ENCODE measurements at regions not wholly inside any gene's neighbourhood (a gene's known extent, or its start where the extent isn't known, plus 50 kb on each side); places are given as distances from the start of the nearest gene placed in this dataset.
"Not testable (repeated sequence)": the region's sequence is repeated elsewhere in the genome, so short reads cannot be mapped to it uniquely, and the experiment has no call there.

GRCh38 chr4:127528302-127528701 is 104.5 kb upstream of the INTU start:
- Histone ChIP-seq H3K36me3 (ENCODE audit: insufficient read depth, low read length) (no peaks in the 10 kb centered on the region), H3K4me1 (ENCODE audit: insufficient read depth, low read length) (no peaks in the 10 kb centered on the region), H3K9me3 (ENCODE audit: low read length) (no peaks in the 10 kb centered on the region), H3K4me3 (ENCODE audit: low read length) (no peak overlapping the region), H3K27me3 (ENCODE audit: insufficient read depth, low read length, poor library complexity, severe bottlenecking) (no peaks in the 10 kb centered on the region), H3K27ac (ENCODE audit: low read depth, low read length) (no peak overlapping the region)
- no peaks in the 10 kb centered on the region for H3K4me1 Mint-ChIP-seq
- H3K4me3 Mint-ChIP-seq = no peak overlapping the region
- peaks cover 0 to 6% (median 2%) of the 10 kb centered on the region in 5 donors for H3K9me3 Mint-ChIP-seq
- POLR2A ChIA-PET = no interaction called here
- H3K27ac Mint-ChIP-seq = no peak overlapping the region
- no peaks in the 10 kb centered on the region for H3K27me3 Mint-ChIP-seq
- no peaks in the 10 kb centered on the region for H3K36me3 Mint-ChIP-seq
- CTCF ChIA-PET = no interaction called here
- no peak for DNase-seq

GRCh38 chr4:127529879-127530278 is 102.9 kb upstream of the INTU start:
- H3K4me1 ChIP-seq (ENCODE audit: insufficient read depth, low read length); CTCF ChIA-PET; H3K27me3 Mint-ChIP-seq; H3K36me3 ChIP-seq (ENCODE audit: insufficient read depth, low read length); H3K9me3 ChIP-seq (ENCODE audit: low read length); H3K27me3 ChIP-seq (ENCODE audit: insufficient read depth, low read length, poor library complexity, severe bottlenecking); H3K36me3 Mint-ChIP-seq; H3K4me3 Mint-ChIP-seq; H3K27ac ChIP-seq (ENCODE audit: low read depth, low read length); H3K27ac Mint-ChIP-seq; H3K4me3 ChIP-seq (ENCODE audit: low read length); H3K4me1 Mint-ChIP-seq; POLR2A ChIA-PET; DNase-seq; H3K9me3 Mint-ChIP-seq: not testable (repeated sequence)

DNA sequence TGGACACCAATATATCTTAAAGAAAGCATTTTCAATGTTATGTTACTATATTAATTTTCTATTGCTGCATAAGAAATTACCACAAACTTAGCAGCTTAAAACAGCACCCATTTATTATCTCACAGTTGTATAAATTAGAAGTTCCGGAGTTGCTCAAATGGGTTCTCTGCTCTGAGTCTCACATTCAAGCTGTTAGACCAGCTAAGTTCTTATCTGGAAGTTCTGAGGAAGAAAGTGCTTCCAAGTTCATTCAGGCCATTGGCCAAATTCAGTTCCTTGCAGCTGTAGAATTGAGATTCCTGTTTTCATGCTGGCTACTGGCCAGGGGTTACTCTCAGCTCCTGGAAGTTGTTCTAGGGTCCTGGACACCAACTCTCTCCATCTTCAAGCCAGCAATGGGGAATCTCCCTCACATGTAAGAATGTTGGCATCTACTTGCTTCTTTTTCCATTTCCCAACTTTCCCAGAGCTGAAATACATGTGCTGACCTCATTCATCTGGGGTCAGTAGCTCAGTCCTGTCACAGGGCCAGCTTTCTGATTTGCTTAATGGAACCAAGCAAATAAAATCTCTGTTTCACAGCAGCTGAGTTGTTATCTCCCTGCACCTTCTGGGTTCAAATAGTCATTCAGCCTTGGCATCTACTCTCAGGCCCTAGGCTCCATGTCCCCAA is 99.6 kb upstream of the INTU start:
- Histone ChIP-seq H3K4me3 (ENCODE audit: low read length) (no peak overlapping the region), H3K27me3 (ENCODE audit: insufficient read depth, low read length, poor library complexity, severe bottlenecking) (no peaks in the 10 kb centered on the region), H3K9me3 (ENCODE audit: low read length) (no peaks in the 10 kb centered on the region), H3K36me3 (ENCODE audit: insufficient read depth, low read length) (no peaks in the 10 kb centered on the region), H3K27ac (ENCODE audit: low read depth, low read length) (no peak overlapping the region), H3K4me1 (ENCODE audit: insufficient read depth, low read length) (no peaks in the 10 kb centered on the region)
- Mint-ChIP-seq H3K36me3 (no peaks in the 10 kb centered on the region), H3K27me3 (peaks cover 0 to 4% of the 10 kb centered on the region in 2 donors), H3K4me3 (no peak overlapping the region), H3K4me1 (no peaks in the 10 kb centered on the region), H3K9me3 (peaks cover 0 to 4% (median 4%) of the 10 kb centered on the region in 5 donors), H3K27ac (no peak overlapping the region)
- POLR2A ChIA-PET = no interaction called here
- DNase-seq = no peak
- CTCF ChIA-PET = no interaction called here

- Mint-ChIP-seq H3K27me3 (peaks cover 0 to 4% of the 10 kb centered on the region in 2 donors), H3K27ac (no peak overlapping the region), H3K4me3 (no peak overlapping the region), H3K36me3 (no peaks in the 10 kb centered on the region), H3K9me3 (peaks cover 2 to 4% (median 4%) of the 10 kb centered on the region in 5 donors), H3K4me1 (peaks cover 0 to 4% (median 0%) of the 10 kb centered on the region in 3 donors)
- CTCF ChIA-PET = no interaction called here
- Histone ChIP-seq H3K27me3 (ENCODE audit: insufficient read depth, low read length, poor library complexity, severe bottlenecking) (no peaks in the 10 kb centered on the region), H3K36me3 (ENCODE audit: insufficient read depth, low read length) (no peaks in the 10 kb centered on the region), H3K4me3 (ENCODE audit: low read length) (no peak overlapping the region), H3K9me3 (ENCODE audit: low read length) (no peaks in the 10 kb centered on the region), H3K4me1 (ENCODE audit: insufficient read depth, low read length) (no peaks in the 10 kb centered on the region), H3K27ac (ENCODE audit: low read depth, low read length) (no peak overlapping the region)
- DNase-seq = no peak
- POLR2A ChIA-PET = no interaction called here
Measured at GRCh38 chr4:127534041-127534825, 98.5 kb upstream of the INTU start.

- Histone ChIP-seq H3K36me3 (ENCODE audit: insufficient read depth, low read length) (no peaks in the 10 kb centered on the region), H3K4me1 (ENCODE audit: insufficient read depth, low read length) (no peaks in the 10 kb centered on the region), H3K9me3 (ENCODE audit: low read length) (no peaks in the 10 kb centered on the region), H3K27me3 (ENCODE audit: insufficient read depth, low read length, poor library complexity, severe bottlenecking) (no peaks in the 10 kb centered on the region), H3K4me3 (ENCODE audit: low read length) (no peak overlapping the region), H3K27ac (ENCODE audit: low read depth, low read length) (no peak overlapping the region)
- peaks cover 0 to 9% of the 10 kb centered on the region in 2 donors for H3K27me3 Mint-ChIP-seq
- peaks cover 0 to 4% (median 0%) of the 10 kb centered on the region in 5 donors for H3K9me3 Mint-ChIP-seq
- ChIA-PET POLR2A (no interaction called here), CTCF (no interaction called here)
- no peak for DNase-seq
- no peaks in the 10 kb centered on the region for H3K36me3 Mint-ChIP-seq
- no peak overlapping the region for H3K4me3 Mint-ChIP-seq
- no peak overlapping the region for H3K27ac Mint-ChIP-seq
- H3K4me1 Mint-ChIP-seq = peaks cover 0 to 4% (median 0%) of the 10 kb centered on the region in 3 donors
Measured at GRCh38 chr4:127538016-127538415, 94.7 kb upstream of the INTU start.

GRCh38 chr4:127540497-127541025 is 92.2 kb upstream of the INTU start:
- Mint-ChIP-seq H3K4me1 (peaks cover 0 to 4% (median 0%) of the 10 kb centered on the region in 3 donors), H3K4me3 (no peak overlapping the region), H3K27me3 (peaks cover 0 to 6% of the 10 kb centered on the region in 2 donors), H3K9me3 (peaks cover 0 to 2% (median 0%) of the 10 kb centered on the region in 5 donors), H3K27ac (no peak overlapping the region), H3K36me3 (no peaks in the 10 kb centered on the region)
- no peak overlapping the region for H3K27ac ChIP-seq (ENCODE audit: low read depth, low read length)
- ChIA-PET CTCF (no interaction called here), POLR2A (no interaction called here)
- no peak overlapping the region for H3K4me3 ChIP-seq (ENCODE audit: low read length)
- H3K27me3 ChIP-seq (ENCODE audit: insufficient read depth, low read length, poor library complexity, severe bottlenecking) = no peaks in the 10 kb centered on the region
- DNase-seq = no peak
- H3K36me3 ChIP-seq (ENCODE audit: insufficient read depth, low read length) = no peaks in the 10 kb centered on the region
- H3K9me3 ChIP-seq (ENCODE audit: low read length) = no peaks in the 10 kb centered on the region
- no peaks in the 10 kb centered on the region for H3K4me1 ChIP-seq (ENCODE audit: insufficient read depth, low read length)

- H3K27ac Mint-ChIP-seq = no peak overlapping the region
- H3K36me3 ChIP-seq (ENCODE audit: insufficient read depth, low read length) = no peaks in the 10 kb centered on the region
- H3K4me1 ChIP-seq (ENCODE audit: insufficient read depth, low read length) = no peaks in the 10 kb centered on the region
- no peaks in the 10 kb centered on the region for H3K9me3 Mint-ChIP-seq
- H3K27me3 Mint-ChIP-seq = no peaks in the 10 kb centered on the region
- no peak overlapping the region for H3K27ac ChIP-seq (ENCODE audit: low read depth, low read length)
- no peaks in the 10 kb centered on the region for H3K9me3 ChIP-seq (ENCODE audit: low read length)
- no peaks in the 10 kb centered on the region for H3K27me3 ChIP-seq (ENCODE audit: insufficient read depth, low read length, poor library complexity, severe bottlenecking)
- DNase-seq = no peak
- CTCF ChIA-PET = no interaction called here
- no peak overlapping the region for H3K4me3 ChIP-seq (ENCODE audit: low read length)
- H3K4me1 Mint-ChIP-seq = no peaks in the 10 kb centered on the region
- no peaks in the 10 kb centered on the region for H3K36me3 Mint-ChIP-seq
- H3K4me3 Mint-ChIP-seq = no peak overlapping the region
- POLR2A ChIA-PET = no interaction called here
Measured at GRCh38 chr4:127545271-127545670, 87.5 kb upstream of the INTU start.

DNA sequence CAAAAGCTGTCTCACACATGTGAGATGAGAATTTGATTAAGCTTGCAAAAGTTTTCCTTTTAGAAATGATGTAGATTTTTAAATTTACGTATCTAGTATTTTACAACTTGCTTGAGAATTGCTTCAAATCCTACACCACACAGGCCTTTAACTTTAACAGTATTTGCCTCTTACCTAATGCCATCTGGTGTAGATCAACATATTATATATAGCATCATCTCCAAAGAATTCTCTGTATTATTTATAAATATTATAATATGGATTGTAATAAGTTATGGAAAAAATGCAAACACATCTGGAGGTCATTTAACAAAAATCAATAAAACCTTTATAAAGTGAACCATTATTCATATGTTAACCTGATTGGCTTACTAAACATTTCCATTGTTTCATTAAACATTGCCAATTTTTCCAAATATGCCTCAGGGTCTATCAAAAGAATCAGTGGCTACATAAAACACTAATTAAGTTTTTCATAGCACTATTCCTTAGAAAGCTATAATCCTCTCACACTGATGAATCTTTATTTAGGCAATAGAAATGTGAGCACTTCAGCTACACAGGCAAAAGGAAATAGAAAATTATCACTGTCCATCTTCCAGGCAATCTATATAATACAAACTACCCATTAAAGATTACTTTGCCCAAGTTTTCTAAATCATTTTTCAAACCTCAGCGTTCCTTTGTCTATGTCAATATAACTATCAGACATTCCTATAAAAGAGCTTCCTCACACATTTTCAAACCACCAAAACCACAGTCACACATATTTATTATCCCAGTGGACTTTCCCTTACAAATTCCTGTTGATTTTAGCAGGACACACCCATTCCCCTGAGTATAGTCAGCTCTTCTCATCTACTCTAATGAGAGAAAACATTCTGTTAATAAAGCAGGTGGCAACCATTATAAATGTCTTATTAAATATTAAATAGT is 83.5 kb upstream of the INTU start:
- H3K27ac ChIP-seq (ENCODE audit: low read depth, low read length) = no peak overlapping the region
- Mint-ChIP-seq H3K27me3 (no peaks in the 10 kb centered on the region), H3K4me3 (no peak overlapping the region)

More for the DNA sequence above, 83.5 kb upstream of the INTU start:
- Histone ChIP-seq H3K9me3 (ENCODE audit: low read length) (no peaks in the 10 kb centered on the region), H3K27me3 (ENCODE audit: insufficient read depth, low read length, poor library complexity, severe bottlenecking) (no peaks in the 10 kb centered on the region), H3K36me3 (ENCODE audit: insufficient read depth, low read length) (no peaks in the 10 kb centered on the region), H3K4me1 (ENCODE audit: insufficient read depth, low read length) (no peaks in the 10 kb centered on the region), H3K4me3 (ENCODE audit: low read length) (no peak overlapping the region)
- ChIA-PET POLR2A (no interaction called here), CTCF (no interaction called here)
- Mint-ChIP-seq H3K4me1 (no peaks in the 10 kb centered on the region), H3K9me3 (no peaks in the 10 kb centered on the region), H3K27ac (no peak overlapping the region), H3K36me3 (no peaks in the 10 kb centered on the region)
- DNase-seq = no peak
